ENCODE measurements at regions not wholly inside any gene's neighbourhood (a gene's known extent, or its start where the extent isn't known, plus 50 kb on each side); places are given as distances from the start of the nearest gene placed in this dataset.

- Histone ChIP-seq H3K27me3 (ENCODE audit: control insufficient read depth, insufficient read depth, low read length) (no peaks in the 10 kb centered on the region), H3K27ac (ENCODE audit: insufficient read depth, low read length, poor library complexity, severe bottlenecking) (no peak overlapping the region), H3K36me3 (ENCODE audit: control insufficient read depth, insufficient read depth, low read length) (no peaks in the 10 kb centered on the region), H3K4me3 (ENCODE audit: low read depth, low read length) (no peak overlapping the region), H3K4me1 (ENCODE audit: control insufficient read depth, insufficient read depth, low read length, poor library complexity, severe bottlenecking) (no peaks in the 10 kb centered on the region), H3K9me3 (ENCODE audit: control insufficient read depth in 2 of 2, low read length in 2 of 2) (no peaks in the 10 kb centered on the region)
- no peak overlapping the region for H3K4me3 Mint-ChIP-seq
- DNase-seq (no peak), ATAC-seq (ENCODE audit: low read depth in 2 of 2) (no peak)
- H3K27ac Mint-ChIP-seq: no peak overlapping the region
- H3K36me3 Mint-ChIP-seq: no peaks in the 10 kb centered on the region
- peaks cover 0 to 2% (median 0%) of the 10 kb centered on the region in 7 donors for H3K9me3 Mint-ChIP-seq
- H3K27me3 Mint-ChIP-seq: no peaks in the 10 kb centered on the region
- no peaks in the 10 kb centered on the region for H3K4me1 Mint-ChIP-seq
Observed at GRCh38 chr5:58156973-58157701, 302.7 kb downstream of the PLK2 start.

- Mint-ChIP-seq H3K36me3 (no peaks in the 10 kb centered on the region), H3K27ac (no peak overlapping the region), H3K9me3 (peaks cover 0 to 2% (median 0%) of the 10 kb centered on the region in 7 donors), H3K4me3 (no peak overlapping the region), H3K27me3 (no peaks in the 10 kb centered on the region), H3K4me1 (no peaks in the 10 kb centered on the region)
- Histone ChIP-seq H3K4me1 (ENCODE audit: control insufficient read depth, insufficient read depth, low read length, poor library complexity, severe bottlenecking) (no peaks in the 10 kb centered on the region), H3K27me3 (ENCODE audit: control insufficient read depth, insufficient read depth, low read length) (no peaks in the 10 kb centered on the region), H3K9me3 (ENCODE audit: control insufficient read depth in 2 of 2, low read length in 2 of 2) (no peaks in the 10 kb centered on the region), H3K4me3 (ENCODE audit: low read depth, low read length) (no peak overlapping the region), H3K27ac (ENCODE audit: insufficient read depth, low read length, poor library complexity, severe bottlenecking) (no peak overlapping the region), H3K36me3 (ENCODE audit: control insufficient read depth, insufficient read depth, low read length) (no peaks in the 10 kb centered on the region)
- ATAC-seq (ENCODE audit: low read depth in 2 of 2): no peak
- DNase-seq: no peak
Observed at GRCh38 chr5:58156361-58156760, 303.5 kb downstream of the PLK2 start.

- no peak overlapping the region for H3K27ac Mint-ChIP-seq
- H3K9me3 Mint-ChIP-seq: peaks cover 0 to 2% (median 0%) of the 10 kb centered on the region in 7 donors
- H3K36me3 Mint-ChIP-seq: no peaks in the 10 kb centered on the region
- no peaks in the 10 kb centered on the region for H3K27me3 ChIP-seq (ENCODE audit: control insufficient read depth, insufficient read depth, low read length)
- H3K4me3 ChIP-seq (ENCODE audit: low read depth, low read length): no peak overlapping the region
- no peaks in the 10 kb centered on the region for H3K4me1 ChIP-seq (ENCODE audit: control insufficient read depth, insufficient read depth, low read length, poor library complexity, severe bottlenecking)
- H3K27ac ChIP-seq (ENCODE audit: insufficient read depth, low read length, poor library complexity, severe bottlenecking): no peak overlapping the region
- DNase-seq (no peak), ATAC-seq (ENCODE audit: low read depth in 2 of 2) (no peak)
- H3K4me1 Mint-ChIP-seq: no peaks in the 10 kb centered on the region
- H3K36me3 ChIP-seq (ENCODE audit: control insufficient read depth, insufficient read depth, low read length): no peaks in the 10 kb centered on the region
- no peaks in the 10 kb centered on the region for H3K9me3 ChIP-seq (ENCODE audit: control insufficient read depth in 2 of 2, low read length in 2 of 2)
- H3K27me3 Mint-ChIP-seq: no peaks in the 10 kb centered on the region
- H3K4me3 Mint-ChIP-seq: no peak overlapping the region
Observed at GRCh38 chr5:58153255-58153654, 306.6 kb downstream of the PLK2 start.

- no peaks in the 10 kb centered on the region for H3K9me3 ChIP-seq (ENCODE audit: control insufficient read depth in 2 of 2, low read length in 2 of 2)
- no peak overlapping the region for H3K27ac Mint-ChIP-seq
Observed at GRCh38 chr5:58151414-58151813, 308.5 kb downstream of the PLK2 start.

GRCh38 chr5:58150926-58151325 is 309.0 kb downstream of the PLK2 start:
- Histone ChIP-seq H3K4me3 (ENCODE audit: low read depth, low read length) (no peak overlapping the region), H3K27ac (ENCODE audit: insufficient read depth, low read length, poor library complexity, severe bottlenecking) (no peak overlapping the region), H3K4me1 (ENCODE audit: control insufficient read depth, insufficient read depth, low read length, poor library complexity, severe bottlenecking) (no peaks in the 10 kb centered on the region), H3K36me3 (ENCODE audit: control insufficient read depth, insufficient read depth, low read length) (no peaks in the 10 kb centered on the region), H3K27me3 (ENCODE audit: control insufficient read depth, insufficient read depth, low read length) (no peaks in the 10 kb centered on the region), H3K9me3 (ENCODE audit: control insufficient read depth in 2 of 2, low read length in 2 of 2) (no peaks in the 10 kb centered on the region)
- H3K4me1 Mint-ChIP-seq: no peaks in the 10 kb centered on the region
- DNase-seq (no peak), ATAC-seq (ENCODE audit: low read depth in 2 of 2) (no peak)
- H3K9me3 Mint-ChIP-seq: peaks cover 0 to 2% (median 0%) of the 10 kb centered on the region in 7 donors
- H3K36me3 Mint-ChIP-seq: no peaks in the 10 kb centered on the region
- no peak overlapping the region for H3K27ac Mint-ChIP-seq
- no peaks in the 10 kb centered on the region for H3K27me3 Mint-ChIP-seq
- H3K4me3 Mint-ChIP-seq: no peak overlapping the region

More at GRCh38 chr5:58151414-58151813, 308.5 kb downstream of the PLK2 start:
- Mint-ChIP-seq H3K27me3 (no peaks in the 10 kb centered on the region), H3K4me1 (no peaks in the 10 kb centered on the region), H3K4me3 (no peak overlapping the region), H3K36me3 (no peaks in the 10 kb centered on the region), H3K9me3 (peaks cover 0 to 2% (median 0%) of the 10 kb centered on the region in 7 donors)
- no peaks in the 10 kb centered on the region for H3K36me3 ChIP-seq (ENCODE audit: control insufficient read depth, insufficient read depth, low read length)
- no peaks in the 10 kb centered on the region for H3K27me3 ChIP-seq (ENCODE audit: control insufficient read depth, insufficient read depth, low read length)
- no peak overlapping the region for H3K27ac ChIP-seq (ENCODE audit: insufficient read depth, low read length, poor library complexity, severe bottlenecking)
- H3K4me3 ChIP-seq (ENCODE audit: low read depth, low read length): no peak overlapping the region
- ATAC-seq (ENCODE audit: low read depth in 2 of 2) (no peak), DNase-seq (no peak)
- no peaks in the 10 kb centered on the region for H3K4me1 ChIP-seq (ENCODE audit: control insufficient read depth, insufficient read depth, low read length, poor library complexity, severe bottlenecking)

- H3K9me3 ChIP-seq (ENCODE audit: control insufficient read depth in 2 of 2, low read length in 2 of 2): no peaks in the 10 kb centered on the region
- H3K36me3 Mint-ChIP-seq: no peaks in the 10 kb centered on the region
- no peaks in the 10 kb centered on the region for H3K27me3 ChIP-seq (ENCODE audit: control insufficient read depth, insufficient read depth, low read length)
- H3K27ac ChIP-seq (ENCODE audit: insufficient read depth, low read length, poor library complexity, severe bottlenecking): no peak overlapping the region
- no peak overlapping the region for H3K4me3 Mint-ChIP-seq
- H3K4me1 ChIP-seq (ENCODE audit: control insufficient read depth, insufficient read depth, low read length, poor library complexity, severe bottlenecking): no peaks in the 10 kb centered on the region
- ATAC-seq (ENCODE audit: low read depth in 2 of 2): no peak
- H3K4me3 ChIP-seq (ENCODE audit: low read depth, low read length): no peak overlapping the region
- H3K27ac Mint-ChIP-seq: no peak overlapping the region
- no peaks in the 10 kb centered on the region for H3K36me3 ChIP-seq (ENCODE audit: control insufficient read depth, insufficient read depth, low read length)
- DNase-seq: no peak
- H3K27me3 Mint-ChIP-seq: no peaks in the 10 kb centered on the region
- peaks cover 0 to 2% (median 0%) of the 10 kb centered on the region in 7 donors for H3K9me3 Mint-ChIP-seq
- H3K4me1 Mint-ChIP-seq: no peaks in the 10 kb centered on the region
Observed at GRCh38 chr5:58149746-58150145, 310.1 kb downstream of the PLK2 start.

GRCh38 chr5:58149345-58149744 is 310.5 kb downstream of the PLK2 start:
- ATAC-seq (ENCODE audit: low read depth in 2 of 2) (no peak), DNase-seq (no peak)
- H3K36me3 ChIP-seq (ENCODE audit: control insufficient read depth, insufficient read depth, low read length): no peaks in the 10 kb centered on the region
- H3K4me1 ChIP-seq (ENCODE audit: control insufficient read depth, insufficient read depth, low read length, poor library complexity, severe bottlenecking): no peaks in the 10 kb centered on the region
- no peak overlapping the region for H3K4me3 ChIP-seq (ENCODE audit: low read depth, low read length)
- Mint-ChIP-seq H3K36me3 (no peaks in the 10 kb centered on the region), H3K9me3 (peaks cover 0 to 2% (median 0%) of the 10 kb centered on the region in 7 donors), H3K27me3 (no peaks in the 10 kb centered on the region), H3K4me1 (no peaks in the 10 kb centered on the region), H3K4me3 (no peak overlapping the region), H3K27ac (no peak overlapping the region)
- H3K9me3 ChIP-seq (ENCODE audit: control insufficient read depth in 2 of 2, low read length in 2 of 2): no peaks in the 10 kb centered on the region
- no peak overlapping the region for H3K27ac ChIP-seq (ENCODE audit: insufficient read depth, low read length, poor library complexity, severe bottlenecking)
- H3K27me3 ChIP-seq (ENCODE audit: control insufficient read depth, insufficient read depth, low read length): no peaks in the 10 kb centered on the region

GRCh38 chr5:58148254-58148775 is 311.6 kb downstream of the PLK2 start:
- H3K4me1 Mint-ChIP-seq: no peaks in the 10 kb centered on the region
- Histone ChIP-seq H3K9me3 (ENCODE audit: control insufficient read depth in 2 of 2, low read length in 2 of 2) (no peaks in the 10 kb centered on the region), H3K27me3 (ENCODE audit: control insufficient read depth, insufficient read depth, low read length) (no peaks in the 10 kb centered on the region), H3K4me3 (ENCODE audit: low read depth, low read length) (no peak overlapping the region), H3K27ac (ENCODE audit: insufficient read depth, low read length, poor library complexity, severe bottlenecking) (no peak overlapping the region), H3K4me1 (ENCODE audit: control insufficient read depth, insufficient read depth, low read length, poor library complexity, severe bottlenecking) (no peaks in the 10 kb centered on the region), H3K36me3 (ENCODE audit: control insufficient read depth, insufficient read depth, low read length) (no peaks in the 10 kb centered on the region)
- H3K27me3 Mint-ChIP-seq: no peaks in the 10 kb centered on the region
- no peak overlapping the region for H3K27ac Mint-ChIP-seq
- no peak for ATAC-seq (ENCODE audit: low read depth in 2 of 2)
- DNase-seq: no peak
- H3K36me3 Mint-ChIP-seq: no peaks in the 10 kb centered on the region
- H3K4me3 Mint-ChIP-seq: no peak overlapping the region
- peaks cover 0 to 2% (median 0%) of the 10 kb centered on the region in 7 donors for H3K9me3 Mint-ChIP-seq

Measured in CD4-positive, CD25-positive, alpha-beta regulatory T cell (primary cell).